ENCODE measurements at regions not wholly inside any gene's neighbourhood (a gene's known extent, or its start where the extent isn't known, plus 50 kb on each side); places are given as distances from the start of the nearest gene placed in this dataset.
"Not testable (repeated sequence)": the region's sequence is repeated elsewhere in the genome, so short reads cannot be mapped to it uniquely, and the experiment has no call there.

DNA sequence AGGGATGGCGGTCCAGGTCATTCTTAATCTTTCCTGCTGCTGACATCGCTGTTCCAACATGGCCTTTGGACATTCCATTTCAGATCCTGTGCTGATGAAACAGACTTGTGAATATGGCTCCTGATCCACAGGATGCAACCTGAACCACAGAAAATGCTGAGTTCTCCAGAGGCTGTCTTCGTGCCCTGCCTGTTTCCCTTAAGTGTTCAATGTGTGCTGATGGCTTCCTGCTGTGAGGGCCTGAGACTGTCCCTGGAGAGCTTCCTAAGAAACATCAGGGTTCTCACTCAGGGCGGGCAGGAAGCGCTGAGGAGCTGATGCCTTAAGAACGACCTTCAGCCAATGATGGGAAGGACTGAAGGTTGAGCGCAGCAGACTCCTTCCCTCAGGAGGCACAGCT lies 909.4 kb downstream of the UQCRFS1 start:
- no peak for DNase-seq

DNA sequence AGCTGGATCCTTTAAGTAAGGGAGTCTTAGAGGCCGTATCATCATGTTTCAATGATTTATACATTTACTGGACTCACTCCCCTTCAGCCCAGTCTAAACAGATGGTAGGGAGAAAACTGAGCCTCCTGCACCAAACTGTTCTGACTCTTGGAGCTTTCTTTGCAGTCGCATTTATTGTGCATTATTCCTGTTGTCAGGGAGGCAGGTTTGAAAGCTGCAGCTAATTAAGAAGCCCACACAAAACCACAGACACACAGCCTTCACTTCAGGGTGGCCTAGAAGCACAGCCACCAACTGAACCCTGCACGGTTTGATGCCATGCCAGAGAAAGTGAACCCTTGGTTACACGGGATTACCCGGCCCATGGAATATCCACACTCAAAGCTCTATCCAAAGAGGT lies 911.0 kb downstream of the UQCRFS1 start:
- no peak for DNase-seq

DNA sequence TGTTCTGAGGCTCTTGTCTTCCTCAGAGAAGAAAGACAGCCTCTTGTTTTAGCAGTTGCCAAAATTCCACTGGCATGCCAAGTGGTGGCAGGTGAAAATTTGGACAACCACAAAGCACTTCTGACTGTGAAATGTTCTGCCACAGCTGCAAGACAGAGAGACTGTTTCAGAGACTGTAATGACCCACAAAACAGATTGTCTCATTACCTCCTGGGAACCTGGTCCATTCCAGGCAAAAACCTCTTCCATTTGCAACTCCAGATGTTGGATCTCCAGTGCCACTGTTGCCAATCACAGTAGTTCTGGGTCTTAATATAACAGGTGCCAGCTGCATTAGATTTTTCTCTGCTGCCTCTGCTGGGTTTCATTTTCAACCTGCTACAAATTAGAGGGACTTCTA lies 911.5 kb downstream of the UQCRFS1 start:
- no peak for DNase-seq

DNA sequence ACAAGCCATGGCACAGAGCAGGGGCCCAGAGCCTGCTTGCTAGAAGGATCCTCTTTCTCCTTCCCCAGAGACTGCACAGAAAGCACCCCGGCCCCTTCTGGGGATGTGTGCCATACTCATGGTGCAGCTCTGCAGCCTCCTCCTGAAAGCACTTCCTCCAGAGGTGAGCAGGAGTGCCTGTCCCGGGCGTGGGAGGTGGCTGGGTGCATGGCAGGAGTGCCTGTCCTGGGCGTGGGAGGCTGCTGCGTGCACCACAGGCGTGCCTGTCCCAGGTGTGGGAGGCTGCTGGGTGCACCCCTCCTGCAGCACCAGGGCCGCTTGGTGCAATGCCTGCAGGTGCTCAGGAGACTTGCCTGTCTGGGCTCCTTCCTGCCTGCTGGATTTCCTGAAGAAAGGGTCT lies 913.3 kb downstream of the UQCRFS1 start:
- DNase-seq, result no peak

DNA sequence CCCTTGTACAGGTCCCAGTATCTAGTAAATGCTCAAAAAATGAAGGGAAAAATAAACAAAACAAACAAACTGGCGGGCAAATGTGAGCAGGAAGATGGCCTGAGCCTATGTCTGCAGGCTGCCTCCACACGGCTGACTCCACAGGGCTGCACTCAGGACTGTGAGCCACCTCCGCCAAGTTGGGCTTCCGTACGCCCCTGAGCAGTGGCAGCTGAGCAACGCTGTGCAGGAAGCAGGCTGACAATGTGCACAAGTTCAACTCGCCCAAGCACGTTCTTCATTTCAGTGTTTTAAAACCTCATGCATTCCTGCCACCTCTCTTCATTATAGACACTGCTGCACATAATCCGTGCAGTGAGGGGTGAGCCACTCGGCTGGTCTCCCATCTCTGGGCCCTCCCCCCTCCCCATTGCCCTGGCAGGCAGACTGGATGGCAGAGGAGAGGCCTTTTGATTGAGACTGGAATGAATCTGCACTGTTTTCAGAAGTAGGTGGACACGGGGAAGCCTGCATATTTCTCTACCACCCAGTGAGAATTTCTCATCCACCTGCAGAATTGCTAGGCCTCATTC lies 915.3 kb downstream of the UQCRFS1 start:
- DNase-seq, result peak in 1 of 58 donors; percentile 15

DNA sequence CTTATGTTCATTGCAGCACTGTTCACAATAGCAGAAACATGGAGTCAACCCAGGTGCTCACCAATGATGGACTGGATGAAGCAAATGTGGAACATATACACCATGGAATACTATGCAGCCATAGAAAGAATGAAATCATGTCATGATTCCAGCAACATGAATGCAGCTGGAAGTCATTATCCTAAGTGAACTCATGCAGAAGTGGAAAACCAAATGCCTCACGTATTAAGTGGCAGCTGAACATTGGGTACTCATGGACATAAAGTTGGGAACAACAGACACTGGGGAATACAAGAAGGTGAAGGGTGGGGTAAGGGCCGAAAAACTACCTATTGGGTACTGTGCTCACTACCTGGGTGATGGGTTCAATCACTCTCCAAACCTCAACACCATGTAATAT lies 915.9 kb downstream of the UQCRFS1 start:
- no peak for DNase-seq

DNA sequence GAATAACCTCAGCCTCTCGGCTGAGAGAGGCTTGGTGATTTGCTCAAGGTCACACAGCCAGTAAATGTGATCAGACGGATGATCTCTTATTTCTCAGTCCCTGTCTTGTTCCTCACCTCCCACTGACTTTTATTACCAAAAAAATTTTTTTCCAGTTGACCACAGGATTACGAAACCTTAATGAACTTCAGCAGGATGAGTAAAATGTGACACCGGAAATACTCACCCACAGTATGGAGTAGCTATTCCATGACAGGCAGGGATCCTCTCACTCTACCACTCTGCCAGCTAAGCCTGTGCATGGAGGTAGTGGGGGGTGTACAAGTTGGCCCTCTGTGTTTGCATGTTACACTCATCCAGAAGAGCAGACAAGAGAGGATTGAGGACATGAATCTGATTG lies 916.4 kb downstream of the UQCRFS1 start:
- DNase-seq, result no peak

DNA sequence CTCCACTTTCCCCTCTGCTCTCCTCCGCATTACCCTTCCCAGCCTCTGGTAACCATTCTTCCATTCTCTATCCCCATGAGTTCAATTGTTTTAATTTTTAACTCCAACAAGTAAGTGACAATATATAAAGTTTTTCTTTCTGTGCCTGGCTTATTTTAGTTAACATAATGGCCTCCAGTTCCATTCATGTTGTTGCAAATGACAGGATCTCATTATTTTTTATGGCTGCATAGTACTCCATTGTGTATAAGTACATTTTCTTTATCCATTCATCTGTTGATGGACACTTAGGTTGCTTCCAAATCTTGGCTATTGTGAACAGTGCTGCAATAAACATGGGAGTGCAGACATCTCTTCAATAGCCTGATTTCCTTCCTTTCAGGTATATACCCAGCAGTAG lies 918.0 kb downstream of the UQCRFS1 start:
- not testable (repeated sequence) for DNase-seq

DNA sequence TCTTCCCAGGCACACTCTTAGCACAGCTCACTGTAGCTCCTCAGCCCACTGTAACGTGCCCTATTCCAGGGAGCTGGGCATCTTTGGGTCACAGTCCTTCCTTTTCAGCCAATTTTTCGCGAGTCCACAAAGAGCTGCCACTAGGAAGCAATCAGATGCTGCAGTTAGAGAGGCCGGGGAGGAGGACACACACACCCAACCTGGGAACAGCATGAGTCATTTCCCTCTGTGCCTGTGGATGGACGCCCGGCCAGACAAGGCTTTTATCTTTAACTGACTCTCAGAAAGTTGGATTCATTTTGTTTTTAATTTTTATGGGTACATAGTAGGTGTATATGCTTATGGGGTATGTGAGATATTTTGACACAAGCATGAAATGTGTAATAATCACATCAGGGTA lies 918.6 kb downstream of the UQCRFS1 start:
- no peak for DNase-seq

DNA sequence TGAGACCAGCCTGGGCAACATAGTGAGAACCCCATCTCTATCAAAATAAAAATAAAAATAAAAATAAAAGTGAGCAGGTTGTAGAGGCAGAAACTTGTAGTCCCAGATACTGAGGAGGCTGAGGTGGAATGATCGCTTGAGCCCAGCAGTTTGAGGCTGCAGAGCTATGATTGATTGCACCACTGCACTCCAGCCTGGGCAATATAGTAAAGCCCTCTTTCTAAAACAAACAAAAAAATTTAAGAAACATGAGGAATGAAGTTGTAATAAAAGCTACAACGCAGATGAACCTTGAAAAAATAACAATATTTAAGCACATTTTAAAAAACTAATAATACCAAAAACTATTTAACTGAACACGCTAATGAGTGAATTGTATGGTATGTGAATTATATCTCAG lies 919.3 kb downstream of the UQCRFS1 start:
- DNase-seq, result no peak

DNA sequence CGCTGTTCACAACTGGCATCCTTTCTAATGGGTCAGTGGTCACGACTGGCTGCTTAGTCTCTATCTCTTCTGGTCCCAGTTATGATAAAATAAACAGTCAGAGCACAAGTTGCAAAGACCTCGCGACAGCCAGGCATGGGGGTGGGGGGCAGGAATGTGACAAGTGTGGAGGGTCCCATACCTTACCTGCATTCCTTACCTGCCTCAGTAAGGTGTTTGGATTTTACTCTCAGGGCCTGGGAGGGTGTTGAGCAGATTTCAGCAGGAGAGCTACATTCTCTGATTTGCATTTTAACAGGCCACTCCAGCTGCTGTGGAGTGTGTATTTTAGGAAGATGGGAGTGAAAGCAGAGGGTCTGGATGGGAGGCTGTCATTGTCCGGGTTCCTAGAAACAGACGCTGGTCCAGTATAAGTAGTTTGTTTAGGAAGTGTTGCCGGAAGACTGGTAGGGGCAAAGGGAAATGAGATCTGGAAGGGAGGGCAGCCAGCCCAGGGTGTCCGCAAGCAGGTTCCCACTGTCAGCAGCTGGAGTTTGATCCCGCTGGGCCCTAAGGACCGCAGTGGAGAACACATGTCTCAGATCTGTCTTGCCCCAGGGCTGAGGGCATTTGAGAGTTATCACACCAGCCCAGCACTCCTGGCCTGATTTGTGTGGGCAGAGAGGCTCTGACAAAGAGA lies 920.0 kb downstream of the UQCRFS1 start:
- DNase-seq, result no peak

DNA sequence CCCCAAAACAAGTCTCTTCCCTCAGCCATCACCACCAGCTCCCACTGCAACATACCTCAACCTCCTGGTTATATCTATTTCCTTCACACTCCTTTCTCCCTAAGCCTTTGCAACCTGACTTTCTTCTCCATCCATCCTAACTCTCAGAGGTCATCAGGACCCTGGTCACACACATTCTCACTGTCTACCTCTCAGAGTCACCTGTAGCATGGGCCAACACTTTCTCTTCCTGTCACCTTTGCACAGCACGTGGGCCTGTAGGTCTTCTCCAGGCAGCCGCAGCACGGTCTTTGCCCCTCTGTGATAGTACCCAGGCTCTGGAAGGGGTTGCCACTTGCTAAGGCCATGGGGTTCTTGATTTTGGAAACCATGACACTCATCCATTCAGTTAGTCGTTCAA lies 921.1 kb downstream of the UQCRFS1 start:
- DNase-seq, result no peak

DNA sequence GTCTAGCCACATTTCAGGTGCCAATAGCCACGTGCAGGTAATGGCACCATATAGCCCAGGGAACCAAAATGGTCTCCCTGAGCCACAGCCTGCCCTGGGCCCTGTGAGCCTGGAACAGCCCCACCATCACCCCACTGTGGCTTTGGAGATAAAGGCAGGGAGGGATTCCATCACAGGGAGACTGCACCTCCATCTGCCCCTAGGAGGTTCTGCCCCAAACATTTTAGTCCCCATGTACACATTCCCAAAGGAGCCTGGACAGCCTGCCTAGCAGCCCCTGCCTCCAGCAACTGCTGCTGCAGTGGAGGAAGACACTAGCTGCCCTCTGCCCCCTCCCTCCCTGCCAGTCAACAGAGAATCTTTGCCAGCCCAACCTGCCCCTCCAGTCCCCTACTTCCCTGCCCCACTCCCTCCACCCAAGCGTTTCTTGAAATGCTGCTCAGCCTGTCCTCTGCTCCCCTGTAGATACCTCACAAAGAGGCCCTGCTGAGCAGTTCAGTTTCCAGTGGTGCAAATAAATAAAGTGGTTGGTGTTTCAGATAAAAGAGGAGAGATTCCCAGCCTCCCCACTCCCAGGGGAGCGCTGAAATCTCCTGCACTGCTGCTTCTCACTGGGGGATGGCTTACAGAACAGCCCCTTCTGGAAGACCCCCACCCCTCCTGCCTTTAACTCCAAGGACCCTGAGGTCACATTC lies 921.8 kb downstream of the UQCRFS1 start:
- DNase-seq, result no peak

DNA sequence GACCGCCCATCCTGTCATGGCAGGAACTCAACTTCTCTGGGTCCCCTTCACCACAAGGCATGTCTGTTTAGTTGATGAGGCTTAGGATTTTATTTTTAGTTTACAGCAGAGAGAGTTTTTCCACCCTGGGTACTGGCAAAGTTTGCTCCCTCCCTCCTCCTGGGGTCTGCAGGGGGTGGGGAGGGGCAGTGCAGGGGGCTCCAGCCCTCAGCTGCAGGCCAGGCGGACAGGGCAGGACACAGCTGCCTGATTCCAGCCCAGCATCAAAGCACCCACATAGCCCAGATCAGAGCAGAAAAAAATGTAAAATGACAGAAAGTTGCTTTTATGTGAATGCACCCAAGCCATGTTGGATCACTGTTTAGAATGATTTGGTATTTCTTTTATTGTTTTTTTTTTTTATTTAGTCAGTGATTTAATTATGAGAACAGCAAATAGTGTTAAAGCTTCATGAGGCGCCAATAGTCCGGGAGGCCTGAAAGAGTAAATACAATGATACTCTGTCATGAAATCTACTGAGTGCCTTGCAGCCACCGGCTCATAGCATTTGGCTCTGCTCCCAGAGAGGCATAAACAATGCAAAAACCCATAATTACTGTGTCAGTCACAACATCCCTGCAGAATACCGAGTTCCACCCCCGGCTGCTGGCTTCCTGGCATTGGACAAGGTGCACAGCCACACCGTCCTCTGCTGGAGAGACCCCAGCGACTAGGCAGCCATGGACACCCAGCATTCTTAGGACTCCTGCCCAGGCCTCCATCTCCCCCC lies 923.5 kb downstream of the UQCRFS1 start:
- DNase-seq, result peak in 52 of 58 donors; percentile 13 to 84 (median 52)

DNA sequence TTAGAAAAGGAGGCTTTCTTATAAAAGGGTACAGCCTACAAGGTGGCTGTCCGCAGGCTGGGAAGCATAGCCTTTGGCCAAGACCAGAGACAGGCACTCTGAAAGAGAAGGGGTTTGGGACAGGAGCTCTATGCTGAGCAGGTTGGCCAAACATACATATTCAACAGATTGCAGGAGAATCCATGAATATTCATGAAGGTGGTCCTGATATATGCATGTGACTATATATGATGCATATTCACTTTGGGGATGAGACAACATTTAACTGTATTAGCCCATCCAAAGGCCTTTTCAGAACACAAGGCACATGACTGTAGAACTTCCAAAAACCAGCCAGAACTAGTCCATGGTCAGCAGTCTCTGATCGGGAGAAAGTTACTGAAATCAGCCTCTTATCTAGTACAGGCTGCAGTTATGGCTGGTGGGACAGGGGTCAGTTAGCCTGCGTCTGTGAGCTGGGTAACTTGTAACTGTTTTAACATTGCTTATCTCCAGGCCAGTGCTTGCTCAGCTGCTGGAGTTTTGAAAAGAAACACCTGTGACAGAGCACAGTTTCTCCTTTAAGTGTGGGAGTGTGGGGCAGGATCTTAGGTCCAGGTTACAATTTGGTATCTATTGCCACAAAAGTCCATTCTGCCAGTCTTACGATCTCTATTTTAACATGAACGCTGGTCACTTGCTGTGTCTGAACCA lies 924.2 kb downstream of the UQCRFS1 start:
- DNase-seq, result no peak

DNA sequence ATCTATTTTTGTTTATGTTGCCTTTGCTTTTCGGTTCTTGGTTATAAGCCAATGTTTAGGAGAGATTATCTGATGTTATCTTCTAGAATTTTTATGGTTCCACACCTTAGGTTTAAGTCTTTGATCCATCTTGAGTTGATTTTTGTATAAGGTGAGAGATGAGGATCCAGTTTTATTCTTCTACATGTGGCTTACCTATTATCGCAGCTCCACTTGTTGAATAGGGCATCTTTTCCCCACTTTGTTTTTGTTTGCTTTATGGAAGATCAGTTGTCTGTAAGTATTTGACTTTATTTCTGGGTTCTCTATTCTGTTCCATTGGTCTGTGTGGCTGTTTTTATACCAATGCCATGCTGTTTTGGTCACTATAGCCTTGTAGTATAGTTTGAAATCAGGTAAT lies 927.0 kb downstream of the UQCRFS1 start:
- DNase-seq, result no peak

DNA sequence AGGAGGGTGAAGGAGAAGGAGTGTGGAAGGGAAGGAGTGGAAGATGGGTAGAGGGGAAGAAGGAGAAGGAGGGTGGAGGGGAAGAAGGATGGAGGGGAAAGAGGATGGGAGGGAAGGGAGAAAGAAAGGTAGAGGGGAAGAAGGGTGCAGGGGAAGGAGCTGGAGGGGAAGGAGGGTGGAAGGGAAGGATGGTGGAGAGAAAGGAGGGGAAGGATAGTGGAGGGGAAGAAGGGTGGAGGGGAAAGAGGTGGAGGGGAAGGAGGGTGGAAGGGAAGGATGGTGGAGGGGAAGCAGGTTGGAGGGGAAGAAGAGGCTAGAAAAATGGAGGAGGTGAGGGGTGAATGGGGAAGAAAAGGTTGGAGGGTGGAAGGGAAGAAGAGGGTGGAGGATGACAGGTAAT lies 927.9 kb downstream of the UQCRFS1 start:
- no peak for DNase-seq

DNA sequence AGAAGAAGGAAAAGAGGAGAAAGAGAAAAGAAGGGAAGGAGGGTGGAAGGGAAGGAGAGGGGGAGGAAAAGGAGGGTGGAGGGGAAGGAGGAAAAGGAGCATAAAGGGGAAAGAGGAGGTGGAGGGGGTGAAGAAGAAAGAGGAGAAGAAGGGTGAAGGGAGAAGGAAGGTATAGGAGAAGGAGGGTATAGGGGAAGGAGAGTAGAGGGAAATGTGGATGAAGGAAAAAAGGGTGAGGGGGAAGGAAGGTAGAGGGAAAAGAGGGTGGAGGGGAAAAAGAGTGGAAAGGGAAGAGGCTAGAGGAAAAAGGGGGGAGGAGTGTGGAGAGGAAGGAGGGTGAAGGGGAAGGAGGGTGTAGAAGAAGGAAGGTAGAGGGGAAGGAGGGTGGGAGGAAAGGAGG lies 928.6 kb downstream of the UQCRFS1 start:
- DNase-seq, result no peak

DNA sequence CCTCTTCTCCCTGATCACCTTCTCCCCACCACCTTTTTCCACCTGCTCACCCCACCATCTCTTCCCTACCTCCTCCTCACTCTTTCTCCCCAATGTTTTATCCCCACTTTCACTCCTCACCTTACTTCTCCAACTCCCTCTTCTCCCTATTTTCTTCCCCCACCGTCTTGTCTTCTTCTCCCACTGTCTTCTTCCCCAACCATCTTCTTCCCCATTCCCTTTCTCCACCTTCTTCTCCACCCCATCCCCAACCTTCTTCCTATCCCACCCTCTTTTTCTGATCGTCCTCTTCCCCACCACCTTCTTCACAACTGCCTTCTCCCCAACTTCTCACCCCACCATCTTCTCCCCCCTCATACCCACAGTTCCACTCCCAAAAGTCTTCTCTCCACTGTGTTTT lies 929.4 kb downstream of the UQCRFS1 start:
- DNase-seq, result no peak

DNA sequence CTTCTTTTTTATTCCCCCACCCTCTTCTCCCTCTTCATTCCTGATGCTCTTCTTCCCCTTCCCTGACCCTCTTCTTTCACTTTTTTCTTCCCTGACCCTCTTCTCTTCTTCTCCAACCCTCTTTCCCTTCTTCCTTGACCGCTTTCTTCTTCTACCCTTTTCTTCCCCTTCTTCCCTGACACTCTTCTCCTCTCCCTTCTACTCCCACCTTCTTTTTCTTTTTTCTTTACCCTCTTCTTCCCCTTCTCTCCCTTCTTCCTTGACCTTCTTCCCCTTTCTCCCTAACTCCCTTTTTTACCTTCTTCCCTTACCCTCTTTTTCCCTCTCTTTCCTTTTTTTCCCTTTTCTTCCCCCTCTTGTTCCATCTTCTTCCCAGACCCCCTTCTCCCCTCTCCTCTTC lies 931.3 kb downstream of the UQCRFS1 start:
- no peak for DNase-seq

DNA sequence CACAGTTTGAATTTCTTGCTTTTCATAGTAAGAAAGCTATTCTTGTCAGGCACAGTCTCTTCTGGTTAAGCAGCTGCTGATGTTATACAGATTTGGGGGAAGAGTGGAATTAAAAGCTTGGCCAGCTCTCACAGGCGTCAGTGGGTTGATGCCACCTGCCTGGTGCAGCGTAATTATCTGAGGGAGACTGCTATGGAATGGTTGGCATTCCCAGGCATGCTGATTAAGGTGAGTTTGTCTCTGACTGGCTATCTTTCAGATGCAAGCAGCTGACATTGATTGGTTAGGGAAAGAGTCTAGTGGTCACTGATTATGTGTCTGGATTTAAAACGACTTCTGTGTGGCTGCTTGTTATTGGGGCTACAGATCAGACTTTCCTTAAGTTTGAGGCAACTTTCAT lies 948.4 kb downstream of the UQCRFS1 start:
- DNase-seq, result no peak

DNA sequence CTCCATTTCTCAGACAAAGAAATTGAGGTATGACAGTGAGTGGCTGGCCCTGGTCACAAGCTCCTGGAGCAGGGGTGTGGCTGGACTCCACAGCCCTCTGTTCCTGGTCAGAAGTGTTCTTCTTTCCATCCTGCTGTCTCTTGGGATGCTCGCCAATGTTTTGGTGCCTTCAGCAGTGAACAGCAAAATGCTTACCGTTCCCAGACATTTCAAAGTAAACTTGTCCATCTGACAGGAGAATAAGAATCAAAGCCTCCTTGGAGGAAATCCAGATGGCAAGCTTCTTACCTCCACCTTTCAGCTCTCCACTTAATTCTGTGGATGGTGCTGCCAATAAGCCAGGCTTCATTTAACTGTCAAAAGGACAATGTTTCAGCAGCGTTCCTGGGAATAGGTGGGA lies 954.1 kb downstream of the UQCRFS1 start:
- DNase-seq, result no peak

Data from anterior cingulate cortex (tissue), 58 donors.